Transverse colon (tissue), 4 donors: ENCODE measurements at regions not wholly inside any gene's neighbourhood (a gene's known extent, or its start where the extent isn't known, plus 50 kb on each side); places are given as distances from the start of the nearest gene placed in this dataset.

ENCODE experiments used
- POLR2A ChIP-seq: fragments of 450-650 bp; IDR thresholded peaks from one replicate; pipeline ENCODE4 v1.6.1; 2016; ENCODE audit warnings: antibody characterized with exemption, mild to moderate bottlenecking, moderate library complexity
- POLR2AphosphoS5 ChIP-seq, 3 donors: sonication (generic); formaldehyde crosslinking; IDR thresholded peaks; one replicate each; pipeline ENCODE4 v1.6.1; 2016; ENCODE audit warnings: antibody characterized with exemption in 3 of 3
- TF ChIP-seq, protein P1 (sequence below), 5 experiments: fragments of 200-600 bp in 3 of 5; fragments of 450-650 bp in 2 of 5; sonication (generic) in 3 of 5; IDR thresholded peaks; 1 replicate in 2 of 5; 2 replicates in 3 of 5; pipeline ENCODE4 v1.5.1; 2016 to 2017; ENCODE audit warnings: antibody characterized with exemption in 5 of 5, inconsistent platforms in 3 of 5, mild to moderate bottlenecking in 2 of 5, moderate library complexity in 1 of 5

DNA sequence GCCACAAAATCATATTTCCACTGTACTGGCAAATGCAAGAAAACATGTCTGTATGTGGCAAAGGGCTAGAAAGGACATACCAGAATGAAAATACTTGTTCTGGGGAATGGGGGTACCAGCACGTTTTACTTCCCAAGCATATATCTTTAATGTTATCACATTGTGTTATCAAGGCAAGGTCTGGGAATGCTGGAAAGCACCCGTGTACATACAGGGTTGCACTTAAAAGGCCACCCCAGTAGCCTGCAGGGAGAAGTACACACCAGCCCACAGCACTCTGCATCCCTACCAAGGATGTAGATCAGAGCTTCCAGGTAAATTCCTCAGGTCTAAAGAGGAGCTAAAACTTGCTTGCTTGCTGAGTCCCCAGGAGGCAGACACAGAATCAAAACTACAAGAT is 381.8 kb downstream of the RRAGC start:
- no peak for TF ChIP-seq POLR2A
- TF ChIP-seq, protein P1, sequence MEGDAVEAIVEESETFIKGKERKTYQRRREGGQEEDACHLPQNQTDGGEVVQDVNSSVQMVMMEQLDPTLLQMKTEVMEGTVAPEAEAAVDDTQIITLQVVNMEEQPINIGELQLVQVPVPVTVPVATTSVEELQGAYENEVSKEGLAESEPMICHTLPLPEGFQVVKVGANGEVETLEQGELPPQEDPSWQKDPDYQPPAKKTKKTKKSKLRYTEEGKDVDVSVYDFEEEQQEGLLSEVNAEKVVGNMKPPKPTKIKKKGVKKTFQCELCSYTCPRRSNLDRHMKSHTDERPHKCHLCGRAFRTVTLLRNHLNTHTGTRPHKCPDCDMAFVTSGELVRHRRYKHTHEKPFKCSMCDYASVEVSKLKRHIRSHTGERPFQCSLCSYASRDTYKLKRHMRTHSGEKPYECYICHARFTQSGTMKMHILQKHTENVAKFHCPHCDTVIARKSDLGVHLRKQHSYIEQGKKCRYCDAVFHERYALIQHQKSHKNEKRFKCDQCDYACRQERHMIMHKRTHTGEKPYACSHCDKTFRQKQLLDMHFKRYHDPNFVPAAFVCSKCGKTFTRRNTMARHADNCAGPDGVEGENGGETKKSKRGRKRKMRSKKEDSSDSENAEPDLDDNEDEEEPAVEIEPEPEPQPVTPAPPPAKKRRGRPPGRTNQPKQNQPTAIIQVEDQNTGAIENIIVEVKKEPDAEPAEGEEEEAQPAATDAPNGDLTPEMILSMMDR (IDR thresholded peaks at IDR 0.05) = no peak
- TF ChIP-seq POLR2AphosphoS5 (IDR thresholded peaks at IDR 0.05) = no peak
